K562 (cell line): ENCODE measurements at regions not wholly inside any gene's neighbourhood (a gene's known extent, or its start where the extent isn't known, plus 50 kb on each side); places are given as distances from the start of the nearest gene placed in this dataset.

Experiments
- CHD2 ChIP-seq: IDR thresholded peaks from 2 replicates; pipeline ENCODE4 v1.6.1; 2011; ENCODE audit warnings: low read depth, low read length
- ETV1 ChIP-seq: fragments of 450-650 bp; conservative IDR thresholded peaks from 2 replicates; pipeline ENCODE4 v1.6.1; 2016; ENCODE audit warnings: missing genetic modification characterization, control low read depth, low read depth, missing compliant biosample characterization
- GATA2 ChIP-seq: sonication (generic); formaldehyde crosslinking; IDR thresholded peaks from 2 replicates; pipeline ENCODE4 v1.4.0; 2020; ENCODE audit warnings: mild to moderate bottlenecking, missing genetic modification reagents
- ILF3 ChIP-seq: fragments of 450-650 bp; IDR thresholded peaks from 2 replicates; pipeline ENCODE4 v1.6.1; 2018; ENCODE audit warnings: antibody characterized with exemption, mild to moderate bottlenecking, moderate library complexity, borderline replicate concordance
- MAZ ChIP-seq, 2 experiments: fragments of 450-650 bp in 1 of 2; sonication (generic) in 1 of 2; formaldehyde crosslinking; IDR thresholded peaks in 1 of 2; conservative IDR thresholded peaks in 1 of 2; 2 replicates each; pipeline versions ENCODE4 v1.4.0 to v1.5.0; 2020; ENCODE audit warnings: mild to moderate bottlenecking in 1 of 2, missing genetic modification reagents in 1 of 2
- MCM3 ChIP-seq: fragments of 450-650 bp; IDR thresholded peaks from 2 replicates; pipeline ENCODE4 v1.6.1; 2016
- RBM25 ChIP-seq: fragments of 200-400 bp; formaldehyde crosslinking; IDR thresholded peaks from 2 replicates; pipeline ENCODE4 v1.6.1; 2018; ENCODE audit warnings: low read length, low read depth, moderate library complexity; ENCODE audit not compliant: severe bottlenecking
- SETDB1 ChIP-seq: IDR thresholded peaks from one replicate; pipeline ENCODE4 v1.6.1; 2012; ENCODE audit warnings: low read length, control low read depth, inconsistent platforms
- TEAD1 ChIP-seq, 2 experiments: fragments of 450-650 bp in 1 of 2; sonication (generic) in 1 of 2; formaldehyde crosslinking; IDR thresholded peaks; 2 replicates each; pipeline versions ENCODE4 v1.4.0 to v1.8.0; 2020 to 2022; ENCODE audit warnings: mild to moderate bottlenecking in 2 of 2, missing genetic modification reagents in 1 of 2
- XRCC3 ChIP-seq: fragments of 450-650 bp; IDR thresholded peaks from 2 replicates; pipeline ENCODE4 v1.6.1; 2017; ENCODE audit warnings: mild to moderate bottlenecking, moderate library complexity
- ZNF133 ChIP-seq: fragments of 250-450 bp; sonication (Bioruptor Pico); IDR thresholded peaks from 2 replicates; pipeline ENCODE4 v1.4.0; 2020; ENCODE audit warnings: mild to moderate bottlenecking
- TF ChIP-seq, protein P1 (sequence below): fragments of 250-450 bp; sonication (Bioruptor Pico); IDR thresholded peaks from 2 replicates; pipeline ENCODE4 v1.4.0; 2020
- TF ChIP-seq, protein P2 (sequence below), 2 experiments: IDR thresholded peaks; 2 replicates each; pipeline ENCODE4 v1.6.1; 2012; ENCODE audit warnings: improper control_type of control experiment in 2 of 2, low read depth in 2 of 2, low read length in 2 of 2, borderline replicate concordance in 1 of 2
- TF ChIP-seq, protein P3 (sequence below): IDR thresholded peaks from 3 replicates; pipeline ENCODE4 v1.6.1; 2011; ENCODE audit warnings: borderline replicate concordance, mild to moderate bottlenecking, moderate library complexity; ENCODE audit not compliant: insufficient read length; ENCODE audit errors: extremely low read depth
- TF ChIP-seq, protein P4 (sequence below), 3 experiments: fragments of 200-800 bp in 1 of 3; fragments of 250-450 bp in 1 of 3; fragments of 450-650 bp in 1 of 3; sonication (Bioruptor Pico) in 1 of 3; sonication (Bioruptor generic) in 1 of 3; formaldehyde crosslinking in 1 of 3; IDR thresholded peaks; 2 replicates each; pipeline versions ENCODE4 v1.6.1 to v1.8.0; 2016 to 2022; ENCODE audit warnings: mild to moderate bottlenecking in 2 of 3, missing genetic modification characterization in 2 of 3, missing compliant biosample characterization in 1 of 3, moderate library complexity in 1 of 3

DNA sequence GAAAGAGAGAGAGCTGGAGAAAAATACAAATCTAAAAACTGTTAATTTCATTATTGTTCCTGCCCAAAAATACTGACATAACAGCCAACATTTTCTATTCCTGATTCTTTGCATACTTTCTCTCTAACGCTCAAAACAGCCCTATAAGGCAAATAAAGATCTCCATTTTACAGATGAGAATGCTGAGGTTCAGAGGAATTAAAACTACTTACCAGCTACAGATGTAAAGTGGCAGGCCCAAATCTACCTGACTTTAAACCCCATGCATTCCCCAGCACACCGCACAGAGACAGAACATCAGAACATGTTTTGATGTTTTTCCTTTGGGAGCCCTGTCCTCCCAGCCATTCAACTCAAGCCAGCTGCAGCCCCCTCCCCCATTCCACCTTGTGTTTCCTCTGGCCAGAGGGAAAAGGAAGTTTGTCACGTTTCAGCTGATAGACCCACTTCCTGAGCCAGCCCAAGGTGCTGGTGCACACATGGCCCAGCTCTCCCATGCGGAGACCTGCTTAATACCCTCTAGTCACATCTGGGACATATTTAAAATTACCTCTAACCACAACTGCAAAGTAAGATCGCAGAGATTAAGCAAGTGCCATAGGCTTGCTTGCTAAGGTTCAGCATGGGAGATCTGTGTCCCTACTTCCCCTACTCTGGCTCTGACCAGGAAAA, 133.1 kb upstream of the NFIA start (continued):
- TF ChIP-seq, protein P1, sequence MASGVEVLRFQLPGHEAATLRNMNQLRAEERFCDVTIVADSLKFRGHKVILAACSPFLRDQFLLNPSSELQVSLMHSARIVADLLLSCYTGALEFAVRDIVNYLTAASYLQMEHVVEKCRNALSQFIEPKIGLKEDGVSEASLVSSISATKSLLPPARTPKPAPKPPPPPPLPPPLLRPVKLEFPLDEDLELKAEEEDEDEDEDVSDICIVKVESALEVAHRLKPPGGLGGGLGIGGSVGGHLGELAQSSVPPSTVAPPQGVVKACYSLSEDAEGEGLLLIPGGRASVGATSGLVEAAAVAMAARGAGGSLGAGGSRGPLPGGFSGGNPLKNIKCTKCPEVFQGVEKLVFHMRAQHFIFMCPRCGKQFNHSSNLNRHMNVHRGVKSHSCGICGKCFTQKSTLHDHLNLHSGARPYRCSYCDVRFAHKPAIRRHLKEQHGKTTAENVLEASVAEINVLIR (CRISPR knock-in tag) = no peak
- TF ChIP-seq TEAD1 (CRISPR knock-in tag; IDR thresholded peaks at IDR 0.05) = no peak
- TF ChIP-seq, protein P2, sequence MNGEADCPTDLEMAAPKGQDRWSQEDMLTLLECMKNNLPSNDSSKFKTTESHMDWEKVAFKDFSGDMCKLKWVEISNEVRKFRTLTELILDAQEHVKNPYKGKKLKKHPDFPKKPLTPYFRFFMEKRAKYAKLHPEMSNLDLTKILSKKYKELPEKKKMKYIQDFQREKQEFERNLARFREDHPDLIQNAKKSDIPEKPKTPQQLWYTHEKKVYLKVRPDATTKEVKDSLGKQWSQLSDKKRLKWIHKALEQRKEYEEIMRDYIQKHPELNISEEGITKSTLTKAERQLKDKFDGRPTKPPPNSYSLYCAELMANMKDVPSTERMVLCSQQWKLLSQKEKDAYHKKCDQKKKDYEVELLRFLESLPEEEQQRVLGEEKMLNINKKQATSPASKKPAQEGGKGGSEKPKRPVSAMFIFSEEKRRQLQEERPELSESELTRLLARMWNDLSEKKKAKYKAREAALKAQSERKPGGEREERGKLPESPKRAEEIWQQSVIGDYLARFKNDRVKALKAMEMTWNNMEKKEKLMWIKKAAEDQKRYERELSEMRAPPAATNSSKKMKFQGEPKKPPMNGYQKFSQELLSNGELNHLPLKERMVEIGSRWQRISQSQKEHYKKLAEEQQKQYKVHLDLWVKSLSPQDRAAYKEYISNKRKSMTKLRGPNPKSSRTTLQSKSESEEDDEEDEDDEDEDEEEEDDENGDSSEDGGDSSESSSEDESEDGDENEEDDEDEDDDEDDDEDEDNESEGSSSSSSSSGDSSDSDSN (IDR thresholded peaks at IDR 0.05; ENCODE audit: borderline replicate concordance in 1 of 2, low read depth in 2 of 2, low read length in 2 of 2) = no peak
- TF ChIP-seq, protein P3, sequence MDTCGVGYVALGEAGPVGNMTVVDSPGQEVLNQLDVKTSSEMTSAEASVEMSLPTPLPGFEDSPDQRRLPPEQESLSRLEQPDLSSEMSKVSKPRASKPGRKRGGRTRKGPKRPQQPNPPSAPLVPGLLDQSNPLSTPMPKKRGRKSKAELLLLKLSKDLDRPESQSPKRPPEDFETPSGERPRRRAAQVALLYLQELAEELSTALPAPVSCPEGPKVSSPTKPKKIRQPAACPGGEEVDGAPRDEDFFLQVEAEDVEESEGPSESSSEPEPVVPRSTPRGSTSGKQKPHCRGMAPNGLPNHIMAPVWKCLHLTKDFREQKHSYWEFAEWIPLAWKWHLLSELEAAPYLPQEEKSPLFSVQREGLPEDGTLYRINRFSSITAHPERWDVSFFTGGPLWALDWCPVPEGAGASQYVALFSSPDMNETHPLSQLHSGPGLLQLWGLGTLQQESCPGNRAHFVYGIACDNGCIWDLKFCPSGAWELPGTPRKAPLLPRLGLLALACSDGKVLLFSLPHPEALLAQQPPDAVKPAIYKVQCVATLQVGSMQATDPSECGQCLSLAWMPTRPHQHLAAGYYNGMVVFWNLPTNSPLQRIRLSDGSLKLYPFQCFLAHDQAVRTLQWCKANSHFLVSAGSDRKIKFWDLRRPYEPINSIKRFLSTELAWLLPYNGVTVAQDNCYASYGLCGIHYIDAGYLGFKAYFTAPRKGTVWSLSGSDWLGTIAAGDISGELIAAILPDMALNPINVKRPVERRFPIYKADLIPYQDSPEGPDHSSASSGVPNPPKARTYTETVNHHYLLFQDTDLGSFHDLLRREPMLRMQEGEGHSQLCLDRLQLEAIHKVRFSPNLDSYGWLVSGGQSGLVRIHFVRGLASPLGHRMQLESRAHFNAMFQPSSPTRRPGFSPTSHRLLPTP = no peak
- no peak for TF ChIP-seq ILF3
- peak; percentile 90 for TF ChIP-seq RBM25
- no peak for TF ChIP-seq MCM3
- TF ChIP-seq MAZ (CRISPR knock-in tag; conservative IDR thresholded peaks at IDR 0.05 in 1 of 2, IDR thresholded peaks at IDR 0.05 in 1 of 2) = no peak
- TF ChIP-seq SETDB1 = no peak
- TF ChIP-seq, protein P4, sequence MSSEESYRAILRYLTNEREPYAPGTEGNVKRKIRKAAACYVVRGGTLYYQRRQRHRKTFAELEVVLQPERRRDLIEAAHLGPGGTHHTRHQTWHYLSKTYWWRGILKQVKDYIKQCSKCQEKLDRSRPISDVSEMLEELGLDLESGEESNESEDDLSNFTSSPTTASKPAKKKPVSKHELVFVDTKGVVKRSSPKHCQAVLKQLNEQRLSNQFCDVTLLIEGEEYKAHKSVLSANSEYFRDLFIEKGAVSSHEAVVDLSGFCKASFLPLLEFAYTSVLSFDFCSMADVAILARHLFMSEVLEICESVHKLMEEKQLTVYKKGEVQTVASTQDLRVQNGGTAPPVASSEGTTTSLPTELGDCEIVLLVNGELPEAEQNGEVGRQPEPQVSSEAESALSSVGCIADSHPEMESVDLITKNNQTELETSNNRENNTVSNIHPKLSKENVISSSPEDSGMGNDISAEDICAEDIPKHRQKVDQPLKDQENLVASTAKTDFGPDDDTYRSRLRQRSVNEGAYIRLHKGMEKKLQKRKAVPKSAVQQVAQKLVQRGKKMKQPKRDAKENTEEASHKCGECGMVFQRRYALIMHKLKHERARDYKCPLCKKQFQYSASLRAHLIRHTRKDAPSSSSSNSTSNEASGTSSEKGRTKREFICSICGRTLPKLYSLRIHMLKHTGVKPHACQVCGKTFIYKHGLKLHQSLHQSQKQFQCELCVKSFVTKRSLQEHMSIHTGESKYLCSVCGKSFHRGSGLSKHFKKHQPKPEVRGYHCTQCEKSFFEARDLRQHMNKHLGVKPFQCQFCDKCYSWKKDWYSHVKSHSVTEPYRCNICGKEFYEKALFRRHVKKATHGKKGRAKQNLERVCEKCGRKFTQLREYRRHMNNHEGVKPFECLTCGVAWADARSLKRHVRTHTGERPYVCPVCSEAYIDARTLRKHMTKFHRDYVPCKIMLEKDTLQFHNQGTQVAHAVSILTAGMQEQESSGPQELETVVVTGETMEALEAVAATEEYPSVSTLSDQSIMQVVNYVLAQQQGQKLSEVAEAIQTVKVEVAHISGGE (CRISPR knock-in tag; IDR thresholded peaks at IDR 0.05) = no peak
- TF ChIP-seq ETV1 (tag) = peak; percentile 52; the same call in 1 of the 2 replicates
- TF ChIP-seq CHD2 = no peak
- TF ChIP-seq XRCC3 = no peak
- no peak for TF ChIP-seq ZNF133 (CRISPR knock-in tag)
- TF ChIP-seq GATA2 (CRISPR knock-in tag) = 0 out of 2 replicates have a peak, but pooled peaks have one; percentile 28
- TF ChIP-seq, all 486 proteins: peak for 7
